HG03575 (cell line): ENCODE measurements at regions not wholly inside any gene's neighbourhood (a gene's known extent, or its start where the extent isn't known, plus 50 kb on each side); places are given as distances from the start of the nearest gene placed in this dataset.

ENCODE experiments used
- ATAC-seq: cut with Tn5 transposase; IDR thresholded peaks from one replicate; pipeline ENCODE4 v1.9.1; 2021; ENCODE audit not compliant: unreplicated experiment, insufficient number of reproducible peaks, low FRiP score; ENCODE audit errors: extremely low read depth

GRCh38 chr16:73543331-73543969 is 495.5 kb upstream of the ZFHX3 start:
- no peak for ATAC-seq

GRCh38 chr16:73542885-73543284 is 495.0 kb upstream of the ZFHX3 start:
- ATAC-seq: no peak

DNA sequence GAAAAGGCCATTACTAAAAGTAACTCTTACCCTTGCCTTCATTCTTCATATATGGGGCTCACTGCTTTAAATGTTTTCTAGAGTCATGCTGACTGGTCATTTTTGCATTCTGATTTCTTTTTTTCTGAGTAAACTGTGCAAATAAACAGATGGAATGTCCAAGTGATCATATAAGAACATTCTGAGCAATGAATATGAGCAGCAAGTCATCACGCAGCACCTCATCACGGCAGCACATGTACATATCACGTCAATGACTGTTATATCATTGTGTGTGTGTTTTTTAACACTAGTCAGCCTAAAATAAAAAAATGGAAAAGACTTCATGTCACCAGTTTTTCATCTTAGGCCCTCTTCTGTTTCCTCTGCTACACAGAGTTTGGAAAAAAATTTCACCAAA is 490.0 kb upstream of the ZFHX3 start:
- no peak for ATAC-seq

- ATAC-seq: no peak
These were observed 489.0 kb upstream of the ZFHX3 start for GRCh38 chr16:73536931-73537330.

DNA sequence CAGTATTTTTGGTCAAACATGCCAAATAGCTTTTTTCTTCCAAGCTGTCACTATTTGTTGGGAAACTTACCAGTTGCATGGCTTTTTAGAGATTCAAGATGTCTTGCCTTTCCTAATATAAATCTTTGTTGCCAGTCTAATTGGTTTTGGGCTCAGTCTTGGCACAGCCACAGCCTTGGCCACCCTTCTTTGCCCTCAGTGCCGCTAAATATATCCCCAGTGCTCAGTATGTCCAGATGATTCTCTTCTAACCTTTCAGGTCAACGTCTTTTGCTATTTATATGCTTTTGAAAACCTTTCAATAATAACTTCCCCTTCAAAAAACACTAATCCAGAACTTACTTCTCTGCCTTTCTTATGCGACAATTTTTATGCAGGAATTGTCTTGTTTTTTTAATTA is 483.1 kb upstream of the ZFHX3 start:
- no peak for ATAC-seq

DNA sequence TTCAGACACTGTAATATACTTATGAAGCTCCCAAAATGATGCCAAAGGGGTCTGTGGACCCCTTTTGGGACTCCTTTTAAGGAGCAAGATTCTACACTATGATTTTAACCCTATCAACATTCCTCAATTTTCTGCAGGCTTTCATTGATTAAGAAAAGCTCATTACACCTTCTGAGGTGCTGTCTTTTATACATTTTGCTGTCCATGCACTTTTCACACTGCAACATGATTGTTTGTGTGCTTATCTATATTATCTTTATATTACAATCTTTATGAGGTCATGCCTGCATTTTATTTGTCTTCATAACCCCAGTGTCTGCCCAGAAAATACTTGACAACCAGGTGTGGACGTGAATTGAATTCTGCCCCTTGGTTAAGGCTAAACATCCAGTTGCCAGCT is 482.6 kb upstream of the ZFHX3 start:
- ATAC-seq: no peak

DNA sequence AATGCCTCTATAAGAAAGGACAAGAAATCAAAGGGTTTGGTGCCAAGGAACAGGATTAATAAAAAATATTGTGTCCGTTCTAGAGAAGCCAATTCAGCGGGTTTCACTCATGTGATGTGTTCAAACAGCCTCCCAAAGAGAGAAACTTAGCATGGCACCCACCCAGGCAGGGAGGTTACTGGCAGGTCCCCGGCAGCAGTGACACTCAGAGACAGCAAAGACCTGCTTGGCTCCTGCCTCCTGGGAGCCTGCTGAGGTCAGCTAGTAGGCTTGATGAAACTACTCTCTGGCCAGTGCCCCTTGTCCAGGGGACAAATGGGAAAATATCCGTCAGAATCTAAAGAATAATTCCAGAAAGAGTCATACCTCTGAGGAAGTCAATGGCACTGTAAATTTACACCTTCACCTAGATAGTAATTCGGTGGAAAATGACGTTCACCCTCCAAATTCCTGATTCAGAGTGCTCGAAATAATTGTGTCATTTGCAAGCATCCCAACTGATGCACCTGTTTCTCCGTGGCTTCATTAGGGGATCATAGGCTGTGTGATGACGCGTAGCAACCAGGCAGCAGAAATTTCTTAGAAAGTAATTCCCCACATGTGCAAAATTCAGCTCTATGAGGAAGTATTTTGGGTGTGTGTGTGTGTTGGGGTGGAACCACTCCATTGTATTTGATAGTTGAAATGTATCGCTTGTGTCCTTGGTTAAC is 481.5 kb upstream of the ZFHX3 start:
- no peak for ATAC-seq

DNA sequence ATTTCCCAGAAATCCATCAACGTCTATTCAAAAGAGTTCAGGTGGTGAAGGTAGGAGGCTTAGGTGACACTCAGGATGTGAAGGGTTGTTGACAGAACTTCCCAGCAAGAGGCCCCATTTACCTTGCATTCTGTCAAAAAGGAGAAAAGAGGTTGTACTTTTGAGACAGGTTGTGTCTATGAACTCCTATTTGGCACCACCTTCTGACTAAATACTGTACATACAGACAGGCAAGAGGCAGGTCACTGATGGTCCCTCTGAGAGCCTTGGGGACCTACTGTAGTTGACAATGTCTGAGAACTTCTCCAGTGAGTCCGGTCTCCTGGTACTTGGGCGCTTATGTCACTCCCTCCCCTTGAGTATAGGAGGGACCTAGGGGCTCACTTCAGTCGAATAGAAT is 479.3 kb upstream of the ZFHX3 start:
- ATAC-seq: no peak

GRCh38 chr16:73526011-73526804 is 478.3 kb upstream of the ZFHX3 start:
- no peak for ATAC-seq

- ATAC-seq: no peak
These were observed 475.3 kb upstream of the ZFHX3 start for GRCh38 chr16:73523209-73523608.

DNA sequence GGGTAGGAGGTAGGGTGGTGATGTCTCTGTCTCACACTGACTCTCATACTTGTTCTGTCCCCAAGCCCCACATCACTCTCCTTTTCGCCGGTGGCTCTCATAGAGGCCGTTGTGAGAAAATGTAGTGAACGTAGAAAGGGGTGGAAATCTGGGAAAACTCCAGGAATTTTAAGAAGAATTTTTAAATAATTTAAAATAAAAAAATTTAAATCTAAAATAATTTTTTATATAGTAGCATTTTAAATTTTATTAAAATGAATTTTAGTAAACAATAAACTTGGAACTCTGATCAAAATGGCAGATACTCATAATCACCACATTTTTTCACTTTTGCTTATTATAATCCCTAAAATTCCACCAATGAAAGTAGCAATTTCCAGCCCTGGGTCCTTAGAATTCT is 473.6 kb upstream of the ZFHX3 start:
- ATAC-seq: no peak

DNA sequence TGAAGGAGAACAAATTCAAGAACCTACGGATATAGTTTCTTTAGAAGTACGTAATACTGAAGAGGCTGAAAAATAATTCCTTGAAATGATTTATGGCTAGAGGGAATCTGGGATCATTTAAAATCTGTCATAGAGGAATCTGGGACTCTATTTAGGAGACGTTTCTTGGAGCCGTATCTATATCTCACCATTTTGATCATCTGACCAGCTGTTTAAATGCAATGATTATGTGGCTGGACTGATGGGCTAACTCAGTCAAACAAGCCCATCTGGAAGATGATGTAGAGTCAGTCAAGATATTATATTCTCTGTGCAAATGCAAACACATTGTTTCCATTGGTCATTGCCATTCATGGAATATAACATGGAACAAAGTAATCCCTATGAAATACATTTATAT is 467.7 kb upstream of the ZFHX3 start:
- ATAC-seq: no peak

DNA sequence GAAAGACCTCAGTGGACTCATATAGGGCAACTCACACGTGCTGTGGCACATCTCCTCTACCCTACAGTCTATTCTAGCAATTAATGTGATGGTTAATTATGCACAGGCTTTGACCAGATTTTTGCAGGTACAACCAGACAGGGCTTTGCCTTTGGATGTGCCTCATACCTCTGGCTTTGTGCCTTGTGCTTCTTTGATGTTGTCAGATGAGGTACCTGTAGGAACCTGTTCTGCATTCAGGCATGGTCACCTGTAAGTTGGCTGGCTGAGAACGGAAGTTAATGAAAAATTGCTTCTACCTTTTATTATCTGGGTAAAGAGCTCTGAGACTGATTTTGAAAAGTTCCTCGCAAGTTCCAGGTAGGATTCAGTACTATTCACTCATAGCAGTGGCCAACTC is 462.9 kb upstream of the ZFHX3 start:
- ATAC-seq: no peak

DNA sequence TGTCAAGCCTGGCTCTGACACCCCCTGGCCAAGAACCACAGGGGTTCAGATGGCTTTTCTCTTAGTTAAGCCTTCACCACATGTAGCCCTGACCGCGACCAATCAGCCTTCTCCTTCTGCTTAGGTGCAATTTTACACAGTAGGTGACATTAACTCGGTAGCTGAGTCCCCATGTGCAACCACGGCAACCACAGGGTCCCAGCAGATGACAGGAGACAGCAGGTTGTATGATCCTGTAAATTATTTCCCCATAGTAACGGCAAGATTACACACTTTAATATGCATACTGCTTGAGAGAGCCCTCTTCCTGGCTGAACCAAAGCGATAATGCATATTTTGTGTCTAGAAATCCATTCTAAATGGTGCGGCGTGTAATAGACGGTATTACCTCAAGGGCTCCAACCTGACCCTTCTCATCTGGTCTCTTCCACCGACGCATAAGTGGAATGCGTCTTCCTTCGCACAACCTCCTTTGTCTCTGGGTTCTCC is 458.7 kb upstream of the ZFHX3 start:
- no peak for ATAC-seq

- ATAC-seq: no peak
These were observed 457.6 kb upstream of the ZFHX3 start for GRCh38 chr16:73505577-73505976.

DNA sequence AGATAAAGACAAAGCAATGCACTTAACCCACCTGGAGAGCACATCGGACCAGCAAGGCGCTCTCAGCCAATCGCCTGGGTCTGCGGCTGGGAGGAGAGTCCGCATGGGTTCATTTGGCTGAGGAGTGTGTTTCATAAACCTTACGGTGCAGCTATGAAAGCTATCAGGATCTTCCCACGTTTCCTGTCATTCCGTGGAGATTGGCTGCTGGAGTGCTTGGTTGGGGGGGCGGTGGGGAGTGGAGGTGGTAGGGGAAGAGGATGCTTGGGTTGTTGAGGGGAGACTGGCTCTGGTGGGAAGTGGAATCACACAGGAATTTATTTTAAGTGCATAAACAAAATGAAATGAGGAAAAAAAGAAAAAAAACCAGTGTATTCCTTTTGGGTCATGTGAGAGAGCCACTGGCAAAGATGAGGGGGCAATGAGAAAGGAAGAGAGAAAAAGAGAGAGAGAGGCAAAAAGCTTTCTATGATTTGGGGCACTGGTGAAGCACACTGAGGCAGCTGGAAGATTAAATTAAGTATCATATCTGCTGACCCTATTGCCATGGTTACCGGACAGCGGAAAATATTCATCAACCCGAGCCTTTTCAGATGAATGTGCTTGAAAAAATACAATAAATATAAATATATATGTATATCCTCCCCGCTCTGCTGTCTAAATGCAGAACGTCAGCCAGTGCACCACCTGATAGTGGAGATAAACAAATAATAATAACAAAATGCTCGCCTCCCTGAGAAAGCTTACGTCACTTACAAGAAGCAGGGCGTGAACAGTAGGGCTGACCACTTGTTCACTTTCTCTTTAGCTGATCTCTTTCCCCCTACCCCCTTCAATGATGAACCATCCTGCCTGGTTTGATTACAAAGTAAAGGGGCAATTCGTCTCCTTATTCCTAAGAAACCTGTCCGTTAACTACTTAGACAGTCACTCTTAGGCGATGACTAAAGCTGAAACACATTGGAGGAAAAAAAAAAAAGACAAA is 457.0 kb upstream of the ZFHX3 start:
- no peak for ATAC-seq

DNA sequence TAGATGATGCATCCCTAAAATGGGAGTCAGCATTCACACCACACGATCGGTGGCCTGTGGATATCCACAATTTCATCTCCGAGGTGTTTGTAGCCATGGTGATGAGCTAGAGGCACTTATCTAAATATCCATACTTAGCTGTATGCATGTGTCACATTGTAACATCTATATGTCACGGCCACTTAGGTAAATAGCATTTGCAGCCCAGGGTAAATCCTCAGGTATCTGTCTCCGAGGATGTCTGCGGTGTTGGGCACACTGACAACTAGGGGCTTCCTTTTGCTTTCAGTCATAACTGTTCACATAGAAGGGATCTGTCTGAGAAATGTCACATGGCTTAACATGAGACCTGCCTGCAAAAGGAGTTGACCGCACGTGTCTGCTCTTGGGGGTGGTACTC is 455.2 kb upstream of the ZFHX3 start:
- no peak for ATAC-seq

DNA sequence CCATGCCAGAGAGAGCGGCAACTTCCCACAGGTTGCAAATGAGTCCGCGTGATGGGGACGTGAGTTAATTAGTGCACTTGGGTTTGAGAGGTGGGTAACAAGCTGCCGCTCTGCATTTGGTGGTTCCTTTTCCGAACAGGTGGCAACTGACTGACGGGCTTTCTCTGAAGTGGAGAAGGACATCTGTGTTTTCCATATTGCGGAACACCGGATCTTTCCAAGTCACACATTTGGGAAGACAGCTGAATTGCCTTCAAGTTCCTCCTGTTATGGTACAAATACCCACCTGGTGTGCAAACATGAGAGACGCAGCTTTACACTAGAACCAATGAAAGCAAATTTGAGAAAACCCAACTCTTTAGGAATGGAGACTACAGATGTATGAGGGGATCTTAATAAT is 451.3 kb upstream of the ZFHX3 start:
- ATAC-seq: no peak

DNA sequence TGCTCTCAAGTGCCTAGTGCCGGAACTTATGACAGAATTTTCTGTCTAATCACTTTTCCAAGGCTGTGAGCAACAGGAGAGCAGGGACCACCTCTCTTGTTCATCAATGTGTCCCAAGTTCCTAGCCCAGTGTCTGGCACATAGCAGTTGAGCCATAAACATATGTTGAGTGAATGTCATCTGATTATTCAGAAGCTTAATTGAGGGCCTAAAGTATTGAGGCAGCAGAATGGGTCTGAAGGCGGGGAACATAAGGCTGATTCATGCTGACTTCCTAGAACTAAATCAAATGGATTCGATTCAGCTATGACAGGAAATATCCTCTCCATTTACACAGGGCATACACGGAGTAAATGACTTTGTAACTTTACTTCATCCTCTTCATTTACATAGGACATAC is 438.0 kb upstream of the ZFHX3 start:
- no peak for ATAC-seq
